GM21423 (cell line): ENCODE measurements at regions not wholly inside any gene's neighbourhood (a gene's known extent, or its start where the extent isn't known, plus 50 kb on each side); places are given as distances from the start of the nearest gene placed in this dataset.
"Not testable (repeated sequence)": the region's sequence is repeated elsewhere in the genome, so short reads cannot be mapped to it uniquely, and the experiment has no call there.

Experiments
- ATAC-seq: cut with Tn5 transposase; IDR thresholded peaks from one replicate; pipeline ENCODE4 v1.9.1; 2021; ENCODE audit warnings: mild to moderate bottlenecking, moderate library complexity; ENCODE audit not compliant: unreplicated experiment

- no peak for ATAC-seq
These were observed 892.1 kb downstream of the TLE1 start for GRCh38 chr9:80797101-80797829.

GRCh38 chr9:80796632-80797031 is 892.7 kb downstream of the TLE1 start:
- no peak for ATAC-seq

GRCh38 chr9:80794197-80794596 is 895.1 kb downstream of the TLE1 start:
- no peak for ATAC-seq

GRCh38 chr9:80793706-80794105 is 895.6 kb downstream of the TLE1 start:
- no peak for ATAC-seq

GRCh38 chr9:80792726-80793125 is 896.6 kb downstream of the TLE1 start:
- ATAC-seq: no peak

- no peak for ATAC-seq
These were observed 897.5 kb downstream of the TLE1 start for GRCh38 chr9:80791836-80792235.

GRCh38 chr9:80790764-80791163 is 898.6 kb downstream of the TLE1 start:
- ATAC-seq: no peak

GRCh38 chr9:80789831-80790230 is 899.5 kb downstream of the TLE1 start:
- no peak for ATAC-seq

- ATAC-seq: no peak
These were observed 901.7 kb downstream of the TLE1 start for GRCh38 chr9:80787636-80788035.

GRCh38 chr9:80784647-80785046 is 904.7 kb downstream of the TLE1 start:
- ATAC-seq: no peak

GRCh38 chr9:80775971-80776370 is 913.4 kb downstream of the TLE1 start:
- no peak for ATAC-seq

- no peak for ATAC-seq
These were observed 913.8 kb downstream of the TLE1 start for GRCh38 chr9:80775530-80775929.

GRCh38 chr9:80771555-80772347 is 917.6 kb downstream of the TLE1 start:
- no peak for ATAC-seq

GRCh38 chr9:80763536-80763935 is 925.8 kb downstream of the TLE1 start:
- ATAC-seq: no peak

- no peak for ATAC-seq
These were observed 933.8 kb downstream of the TLE1 start for GRCh38 chr9:80755586-80755985.

GRCh38 chr9:80747056-80747455 is 942.3 kb downstream of the TLE1 start:
- ATAC-seq: not testable (repeated sequence)

GRCh38 chr9:80732506-80732905 is 956.8 kb downstream of the TLE1 start:
- ATAC-seq: no peak

- ATAC-seq: no peak
These were observed 968.8 kb downstream of the TLE1 start for GRCh38 chr9:80720579-80720978.

GRCh38 chr9:80707120-80707519 is 982.2 kb downstream of the TLE1 start:
- no peak for ATAC-seq

- no peak for ATAC-seq
These were observed 988.3 kb downstream of the TLE1 start for GRCh38 chr9:80701061-80701460.

GRCh38 chr9:80699511-80699998 is 989.8 kb downstream of the TLE1 start:
- ATAC-seq: no peak

- no peak for ATAC-seq
These were observed 990.5 kb downstream of the TLE1 start for GRCh38 chr9:80698725-80699410.
